GM12891 (cell line): ENCODE measurements at regions not wholly inside any gene's neighbourhood (a gene's known extent, or its start where the extent isn't known, plus 50 kb on each side); places are given as distances from the start of the nearest gene placed in this dataset.
"Not testable (repeated sequence)": the region's sequence is repeated elsewhere in the genome, so short reads cannot be mapped to it uniquely, and the experiment has no call there.

Experiments
- DNase-seq: peaks from one replicate; pipeline ENCODE4 v3.0.0; 2011; ENCODE audit warnings: low spot score; ENCODE audit not compliant: insufficient read length
- FAIRE-seq: peaks from 2 replicates; lab custom pipeline; 2011; peaks lifted over from hg19 to GRCh38; lab: Jason Lieb, UNC
- PAX5 ChIP-seq: IDR thresholded peaks from 2 replicates; pipeline ENCODE4 v1.6.1; 2011; ENCODE audit warnings: low read length, moderate library complexity, mild to moderate bottlenecking; ENCODE audit not compliant: insufficient read depth, severe bottlenecking
- POLR2A ChIP-seq: IDR thresholded peaks from 2 replicates; pipeline ENCODE4 v1.6.1; 2011; ENCODE audit warnings: low read depth, low read length, control low read depth
- POLR2AphosphoS5 ChIP-seq: IDR thresholded peaks from 2 replicates; pipeline ENCODE4 v1.6.1; 2011; ENCODE audit warnings: low read depth, low read length, control low read depth
- POU2F2 ChIP-seq: IDR thresholded peaks from 2 replicates; pipeline ENCODE4 v1.6.1; 2011; ENCODE audit warnings: low read depth, mild to moderate bottlenecking, control low read depth, low read length, moderate library complexity
- SPI1 ChIP-seq: IDR thresholded peaks from 2 replicates; pipeline ENCODE4 v1.6.1; 2011; ENCODE audit warnings: low read depth, low read length, control low read depth
- TAF1 ChIP-seq: IDR thresholded peaks from 2 replicates; pipeline ENCODE4 v1.6.1; 2011; ENCODE audit warnings: low read depth, low read length, control low read depth

- TF ChIP-seq TAF1 (no peak), SPI1 (no peak), POU2F2 (no peak), POLR2A (no peak), PAX5 (no peak), POLR2AphosphoS5 (no peak)
- no peak for FAIRE-seq
- no peak for DNase-seq
Measured at GRCh38 chr6:28661097-28661713, 135.5 kb downstream of the GPX5 start.

DNA sequence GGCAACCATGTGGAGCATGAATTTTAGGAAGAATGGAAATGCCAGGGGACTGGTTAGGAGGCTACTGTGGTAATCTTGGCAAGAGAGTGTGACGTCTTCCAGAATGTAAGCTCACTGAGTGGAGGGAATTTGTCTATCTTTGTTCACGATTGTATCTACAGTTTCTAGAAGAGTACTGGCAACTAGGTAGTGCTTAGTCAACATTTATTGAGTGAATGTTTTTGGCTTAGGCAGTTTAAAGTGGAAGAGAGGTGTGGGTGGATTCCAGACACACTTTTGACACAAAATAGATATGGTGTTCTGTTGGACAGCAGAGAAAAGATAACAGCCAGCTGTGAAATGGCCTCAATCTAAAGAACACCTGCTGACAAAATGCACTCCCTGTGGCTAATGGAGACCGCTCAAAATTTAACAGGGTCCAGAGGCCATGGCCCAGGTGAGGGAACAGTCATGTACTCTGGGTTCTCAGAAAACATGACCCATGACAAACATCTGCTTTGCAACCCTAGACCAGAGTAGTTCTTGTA is 139.3 kb downstream of the GPX5 start:
- FAIRE-seq (no peak), DNase-seq (no peak)
- TF ChIP-seq PAX5, result no peak
- TF ChIP-seq SPI1, result no peak
- no peak for TF ChIP-seq TAF1
- no peak for TF ChIP-seq POU2F2
- no peak for TF ChIP-seq POLR2A
- TF ChIP-seq POLR2AphosphoS5, result no peak

DNA sequence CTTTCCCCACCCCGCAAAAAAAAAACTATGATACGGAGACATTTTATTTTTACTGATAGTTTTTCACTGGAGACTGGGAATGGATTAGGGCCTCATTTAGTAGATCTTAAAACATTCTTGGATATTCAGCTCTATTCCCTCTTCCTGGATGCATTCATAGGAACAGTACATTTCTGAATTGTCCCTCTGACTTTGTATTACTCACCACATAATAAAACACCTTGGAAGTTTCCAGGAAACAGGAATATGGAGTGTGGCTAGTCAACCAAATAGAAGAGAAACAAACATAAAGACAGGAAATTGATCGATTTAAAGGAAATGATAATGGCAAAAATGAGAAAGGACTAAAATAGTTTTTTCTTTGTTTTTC is 147.7 kb downstream of the GPX5 start:
- no peak for TF ChIP-seq TAF1
- TF ChIP-seq POLR2AphosphoS5, result no peak
- no peak for TF ChIP-seq PAX5
- TF ChIP-seq POLR2A, result no peak
- no peak for TF ChIP-seq SPI1
- no peak for TF ChIP-seq POU2F2
- DNase-seq (no peak), FAIRE-seq (no peak)

DNA sequence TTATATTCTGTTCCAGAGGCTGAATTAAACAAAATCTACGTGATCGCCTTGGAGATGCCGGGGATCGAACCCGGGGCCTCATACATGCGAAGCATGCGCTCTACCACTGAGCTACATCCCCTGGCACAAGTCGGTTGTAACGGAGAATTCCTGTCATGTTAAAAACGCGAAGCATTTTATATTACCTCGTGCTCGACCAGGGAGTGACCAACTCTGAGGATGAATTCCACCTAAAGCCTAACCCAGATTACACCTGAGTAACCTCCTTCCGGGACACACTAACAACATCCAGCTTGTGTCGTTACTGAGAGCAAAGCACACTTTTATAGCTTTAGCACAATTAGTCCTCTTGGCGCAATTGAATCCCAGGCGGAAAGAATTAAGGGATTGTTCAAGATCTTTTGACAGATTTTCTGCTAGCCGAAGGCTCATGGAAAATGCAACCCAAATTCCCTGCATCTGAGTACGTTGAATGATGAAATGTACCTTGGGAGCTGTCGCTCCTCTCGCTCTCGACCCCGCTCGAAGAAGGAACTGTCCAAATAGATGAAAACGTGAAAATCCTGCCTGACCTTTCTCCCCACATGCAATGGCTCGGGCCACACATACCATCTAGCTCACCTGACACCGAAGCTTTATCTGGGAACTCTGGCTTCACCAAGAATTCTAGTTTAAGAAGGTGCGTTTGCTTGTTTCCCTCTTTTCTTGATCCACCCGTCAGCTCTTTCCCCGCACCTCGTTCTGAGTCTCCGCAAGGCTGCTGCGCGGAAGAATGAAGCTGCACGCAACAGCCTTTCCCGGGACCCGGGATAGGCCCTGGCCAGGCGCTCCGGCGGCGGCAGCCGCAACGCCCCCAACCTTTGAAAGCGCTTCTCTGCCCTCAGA is 148.3 kb downstream of the GPX5 start:
- DNase-seq (peak; percentile 30), FAIRE-seq (peak; percentile 84)
- TF ChIP-seq PAX5 (no peak), POLR2AphosphoS5 (no peak), POLR2A (no peak), POU2F2 (no peak), TAF1 (no peak), SPI1 (no peak)

DNA sequence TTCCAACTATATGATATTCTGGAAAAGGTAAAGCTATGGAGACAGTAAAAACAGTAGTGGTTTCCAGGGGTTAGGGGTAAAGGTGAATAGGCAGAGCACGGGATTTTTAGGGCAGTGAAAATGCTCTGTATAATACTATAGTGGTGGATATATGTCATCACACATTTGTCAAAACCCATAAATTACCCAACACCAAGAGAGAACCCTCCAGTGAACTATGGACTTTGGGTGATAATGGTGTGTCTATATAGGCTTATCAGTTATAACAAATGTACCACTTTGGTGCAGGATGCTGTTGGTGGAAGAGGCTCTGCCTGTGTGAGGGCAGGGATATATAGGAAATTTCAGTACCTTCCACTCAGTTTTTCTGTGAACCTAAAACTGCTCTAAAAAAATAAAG is 149.9 kb downstream of the GPX5 start:
- DNase-seq, result no peak
- FAIRE-seq, result no peak
- no peak for TF ChIP-seq POLR2A
- no peak for TF ChIP-seq SPI1
- no peak for TF ChIP-seq TAF1
- no peak for TF ChIP-seq POLR2AphosphoS5
- no peak for TF ChIP-seq PAX5
- no peak for TF ChIP-seq POU2F2

GRCh38 chr6:28682542-28682941 is 156.9 kb downstream of the GPX5 start:
- FAIRE-seq (no peak), DNase-seq (no peak)
- TF ChIP-seq TAF1, result no peak
- no peak for TF ChIP-seq POU2F2
- no peak for TF ChIP-seq PAX5

- FAIRE-seq, DNase-seq: not testable (repeated sequence)
Measured at GRCh38 chr6:28682956-28683685, 157.4 kb downstream of the GPX5 start.

GRCh38 chr6:28683945-28684538 is 158.4 kb downstream of the GPX5 start:
- FAIRE-seq (peak; percentile 68), DNase-seq (no peak)
- TF ChIP-seq POU2F2, result no peak
- TF ChIP-seq POLR2AphosphoS5, result no peak
- no peak for TF ChIP-seq TAF1
- no peak for TF ChIP-seq PAX5
- no peak for TF ChIP-seq SPI1
- no peak for TF ChIP-seq POLR2A

DNA sequence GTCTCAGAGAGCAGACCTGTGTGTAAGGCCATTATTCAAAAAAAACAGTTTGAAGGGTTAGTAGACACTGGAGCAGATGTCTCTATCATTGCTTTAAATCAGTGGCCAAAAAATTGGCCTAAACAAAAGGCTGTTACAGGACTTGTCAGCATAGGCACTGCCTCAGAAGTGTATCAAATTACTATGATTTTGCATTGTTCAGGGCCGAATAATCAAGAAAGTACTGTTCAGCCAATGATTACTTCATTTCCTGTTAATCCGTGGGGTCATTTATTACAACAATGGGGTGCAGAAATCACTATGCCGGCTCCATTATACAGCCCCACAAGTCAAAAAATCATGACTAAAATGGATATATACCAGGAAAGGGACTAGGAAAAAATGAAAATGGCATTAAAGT is 160.3 kb downstream of the GPX5 start:
- FAIRE-seq, DNase-seq: not testable (repeated sequence)

DNA sequence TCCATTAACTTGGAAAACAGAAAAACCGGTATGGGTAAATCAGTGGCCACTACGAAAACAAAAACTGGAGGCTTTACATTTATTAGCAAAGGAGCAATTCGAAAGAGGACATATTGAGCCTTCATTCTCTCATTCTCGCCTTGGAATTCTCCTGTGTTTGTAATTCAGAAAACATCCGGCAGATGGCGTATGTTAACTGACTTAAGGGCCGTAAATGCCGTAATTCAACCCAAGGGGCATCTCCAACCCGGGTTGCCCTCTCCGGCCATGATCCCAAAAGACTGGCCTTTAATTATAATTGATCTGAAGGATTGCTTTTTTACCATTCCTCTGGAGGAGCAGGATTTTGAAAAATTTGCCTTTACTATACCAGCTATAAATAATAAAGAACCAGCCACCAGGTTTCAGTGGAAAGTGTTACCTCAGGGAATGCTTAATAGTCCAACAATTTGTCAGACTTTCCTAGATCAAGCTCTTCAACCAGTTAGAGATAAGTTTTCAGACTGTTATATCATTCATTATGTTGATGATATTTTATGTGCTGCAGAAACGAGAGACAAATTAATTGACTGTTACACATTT is 160.9 kb downstream of the GPX5 start:
- peak; percentile 71 for FAIRE-seq
- DNase-seq, result not testable (repeated sequence)

- not testable (repeated sequence) for FAIRE-seq, DNase-seq
Measured at GRCh38 chr6:28687309-28687981, 161.8 kb downstream of the GPX5 start.

DNA sequence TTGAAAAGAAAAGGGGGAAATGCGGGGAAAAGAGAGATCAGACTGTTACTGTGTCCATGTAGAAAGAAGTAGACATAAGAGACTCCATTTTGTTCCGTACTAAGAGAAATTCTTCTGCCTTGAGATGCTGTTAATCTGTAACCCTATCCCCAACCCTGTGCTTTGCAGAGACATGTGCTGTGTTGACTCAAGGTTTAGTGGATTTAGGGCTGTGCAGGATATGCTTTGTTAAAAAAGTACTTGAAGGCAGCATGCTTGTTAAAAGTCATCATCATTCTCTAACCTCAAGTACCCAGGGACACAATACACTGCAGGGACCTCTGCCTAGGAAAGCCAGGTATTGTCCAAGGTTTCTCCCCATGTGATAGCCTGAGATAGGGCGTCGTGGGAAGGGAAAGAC is 166.3 kb downstream of the GPX5 start:
- not testable (repeated sequence) for DNase-seq, FAIRE-seq
